ENCODE measurements at regions not wholly inside any gene's neighbourhood (a gene's known extent, or its start where the extent isn't known, plus 50 kb on each side); places are given as distances from the start of the nearest gene placed in this dataset.
"Not testable (repeated sequence)": the region's sequence is repeated elsewhere in the genome, so short reads cannot be mapped to it uniquely, and the experiment has no call there.

- no peak for DNase-seq (ENCODE audit: low spot score)
- in situ Hi-C loops (cut with MboI; ENCODE audit: low sequenced_read_pairs, unreplicated experiment) = no loop called here
- TF ChIP-seq CTCF (IDR thresholded peaks at IDR 0.05; ENCODE audit: borderline replicate concordance, control extremely low read depth, extremely low read depth, insufficient read depth, missing control alignments) = no peak
Observed at GRCh38 chr1:190940951-190941350, 463.3 kb upstream of the BRINP3 start.

GRCh38 chr1:190942475-190942874 is 464.8 kb upstream of the BRINP3 start:
- in situ Hi-C loops (cut with MboI; ENCODE audit: low sequenced_read_pairs, unreplicated experiment) = no loop called here
- TF ChIP-seq CTCF (IDR thresholded peaks at IDR 0.05; ENCODE audit: borderline replicate concordance, control extremely low read depth, extremely low read depth, insufficient read depth, missing control alignments) = no peak
- no peak for DNase-seq (ENCODE audit: low spot score)

- not testable (repeated sequence) for DNase-seq (ENCODE audit: low spot score)
Observed at GRCh38 chr1:190943722-190944121, 466.1 kb upstream of the BRINP3 start.

GRCh38 chr1:190949939-190950338 is 472.3 kb upstream of the BRINP3 start:
- DNase-seq (ENCODE audit: low spot score) = no peak
- TF ChIP-seq CTCF (IDR thresholded peaks at IDR 0.05; ENCODE audit: borderline replicate concordance, control extremely low read depth, extremely low read depth, insufficient read depth, missing control alignments) = no peak
- in situ Hi-C loops (cut with MboI; ENCODE audit: low sequenced_read_pairs, unreplicated experiment) = no loop called here

More at GRCh38 chr1:190943722-190944121, 466.1 kb upstream of the BRINP3 start:
- in situ Hi-C loops (cut with MboI; ENCODE audit: low sequenced_read_pairs, unreplicated experiment) = not testable (repeated sequence)

GRCh38 chr1:190957565-190957964 is 479.9 kb upstream of the BRINP3 start:
- in situ Hi-C loops (cut with MboI; ENCODE audit: low sequenced_read_pairs, unreplicated experiment) = no loop called here
- TF ChIP-seq CTCF (IDR thresholded peaks at IDR 0.05; ENCODE audit: borderline replicate concordance, control extremely low read depth, extremely low read depth, insufficient read depth, missing control alignments) = no peak
- DNase-seq (ENCODE audit: low spot score) = no peak

GRCh38 chr1:190963321-190963720 is 485.7 kb upstream of the BRINP3 start:
- no peak for DNase-seq (ENCODE audit: low spot score)
- in situ Hi-C loops (cut with MboI; ENCODE audit: low sequenced_read_pairs, unreplicated experiment) = no loop called here
- TF ChIP-seq CTCF (IDR thresholded peaks at IDR 0.05; ENCODE audit: borderline replicate concordance, control extremely low read depth, extremely low read depth, insufficient read depth, missing control alignments) = no peak

- TF ChIP-seq CTCF (IDR thresholded peaks at IDR 0.05; ENCODE audit: borderline replicate concordance, control extremely low read depth, extremely low read depth, insufficient read depth, missing control alignments) = no peak
- in situ Hi-C loops (cut with MboI; ENCODE audit: low sequenced_read_pairs, unreplicated experiment) = no loop called here
Observed at GRCh38 chr1:190975827-190976226, 498.2 kb upstream of the BRINP3 start.

More at GRCh38 chr1:190975827-190976226, 498.2 kb upstream of the BRINP3 start:
- DNase-seq (ENCODE audit: low spot score) = no peak

Data from GM13976 (cell line).